Mesenchymal stem cell (in vitro differentiated cells and primary cell): ENCODE measurements at regions not wholly inside any gene's neighbourhood (a gene's known extent, or its start where the extent isn't known, plus 50 kb on each side); places are given as distances from the start of the nearest gene placed in this dataset.

Experiments used
- DNase-seq: peaks from one replicate; pipeline ENCODE4 v3.0.0-alpha.2; 2013
- H2AFZ ChIP-seq: one replicate; pipeline ENCODE4 v1.6.1; 2013; ENCODE audit warnings: low read depth, mild to moderate bottlenecking, control low read depth, inconsistent platforms, low read length, moderate library complexity
- H2AK5ac ChIP-seq: 2 replicates; pipeline ENCODE4 v1.6.1; 2013; ENCODE audit warnings: low read length, moderate library complexity, mild to moderate bottlenecking, inconsistent platforms; ENCODE audit not compliant: severe bottlenecking
- H2BK120ac ChIP-seq: one replicate; pipeline ENCODE4 v1.6.1; 2013; ENCODE audit warnings: low read depth, mild to moderate bottlenecking, inconsistent platforms, low read length, moderate library complexity
- H2BK12ac ChIP-seq, 2 experiments: one replicate each; pipeline ENCODE4 v1.6.1; 2013; ENCODE audit warnings: inconsistent platforms in 2 of 2, low read length in 2 of 2, mild to moderate bottlenecking in 2 of 2, moderate library complexity in 2 of 2, control low read depth in 1 of 2
- H2BK15ac ChIP-seq: one replicate; pipeline ENCODE4 v1.6.1; 2013; ENCODE audit warnings: mild to moderate bottlenecking, low read depth, inconsistent platforms; ENCODE audit not compliant: poor library complexity, severe bottlenecking
- H2BK5ac ChIP-seq: 2 replicates; pipeline ENCODE4 v1.6.1; 2013; ENCODE audit warnings: low read depth, mild to moderate bottlenecking, low read length, control low read depth, inconsistent platforms; ENCODE audit not compliant: poor library complexity, severe bottlenecking
- H3K14ac ChIP-seq, 2 experiments: one replicate each; pipeline ENCODE4 v1.6.1; 2013; ENCODE audit warnings: inconsistent platforms in 2 of 2, low read length in 2 of 2, control low read depth in 1 of 2, mild to moderate bottlenecking in 1 of 2, moderate library complexity in 1 of 2
- H3K18ac ChIP-seq, 2 experiments: one replicate each; pipeline ENCODE4 v1.6.1; 2013; ENCODE audit warnings: inconsistent platforms in 2 of 2, low read length in 2 of 2, control low read depth in 1 of 2, low read depth in 1 of 2, mild to moderate bottlenecking in 1 of 2
- H3K23ac ChIP-seq, 2 experiments: one replicate each; pipeline ENCODE4 v1.6.1; 2013; ENCODE audit warnings: inconsistent platforms in 2 of 2, low read length in 2 of 2, mild to moderate bottlenecking in 2 of 2, moderate library complexity in 2 of 2, control low read depth in 1 of 2
- H3K27ac ChIP-seq: 2 replicates; pipeline ENCODE4 v1.5.1; 2013; ENCODE audit warnings: mild to moderate bottlenecking, moderate library complexity, low read length, control low read depth, inconsistent platforms; ENCODE audit not compliant: poor library complexity, severe bottlenecking
- H3K27me3 ChIP-seq, 2 experiments: 2 replicates each; pipeline versions ENCODE4 v1.6.1 to v1.7.0; 2013; ENCODE audit warnings: low read length in 2 of 2, mild to moderate bottlenecking in 2 of 2, moderate library complexity in 2 of 2, control low read depth in 1 of 2, inconsistent platforms in 1 of 2; ENCODE audit not compliant: control insufficient read depth in 1 of 2, insufficient read depth in 1 of 2
- H3K36me3 ChIP-seq, 2 experiments: 2 replicates each; pipeline versions ENCODE4 v1.6.1 to v1.7.0; 2013; ENCODE audit warnings: low read length in 2 of 2, control low read depth in 1 of 2, inconsistent platforms in 1 of 2, low read depth in 1 of 2, mild to moderate bottlenecking in 1 of 2; ENCODE audit not compliant: insufficient read depth in 2 of 2, control insufficient read depth in 1 of 2
- H3K4ac ChIP-seq, 2 experiments: one replicate each; pipeline ENCODE4 v1.6.1; 2013; ENCODE audit warnings: inconsistent platforms in 2 of 2, low read length in 2 of 2, mild to moderate bottlenecking in 2 of 2, moderate library complexity in 2 of 2, control low read depth in 1 of 2, low read depth in 1 of 2
- H3K4me1 ChIP-seq: 2 replicates; pipeline ENCODE4 v1.6.1; 2013; ENCODE audit warnings: low read depth, low read length, control low read depth; ENCODE audit not compliant: control insufficient read depth, insufficient read depth
- H3K4me2 ChIP-seq: 2 replicates; pipeline ENCODE4 v1.6.1; 2013; ENCODE audit warnings: low read length, mild to moderate bottlenecking, inconsistent platforms; ENCODE audit not compliant: poor library complexity, severe bottlenecking
- H3K4me3 ChIP-seq, 2 experiments: 2 replicates each; pipeline versions ENCODE4 v1.5.1 to v1.7.0; 2013; ENCODE audit warnings: low read length in 2 of 2, mild to moderate bottlenecking in 2 of 2, control low read depth in 1 of 2, low read depth in 1 of 2; ENCODE audit not compliant: insufficient read depth in 1 of 2
- H3K79me1 ChIP-seq: replicated peaks from 2 replicates; pipeline ENCODE4 v1.6.1; 2013; ENCODE audit warnings: mild to moderate bottlenecking, control low read depth, low read length, inconsistent platforms; ENCODE audit not compliant: poor library complexity, severe bottlenecking
- H3K9ac ChIP-seq: 2 replicates; pipeline ENCODE4 v1.7.0; 2013; ENCODE audit warnings: mild to moderate bottlenecking, low read length, moderate library complexity
- H3K9me3 ChIP-seq: 2 replicates; pipeline ENCODE4 v1.7.0; 2013; ENCODE audit warnings: mild to moderate bottlenecking, low read length; ENCODE audit not compliant: control insufficient read depth
- H4K8ac ChIP-seq: one replicate; pipeline ENCODE4 v1.6.1; 2013; ENCODE audit warnings: inconsistent platforms, mild to moderate bottlenecking, low read length, moderate library complexity
- H4K91ac ChIP-seq: one replicate; pipeline ENCODE4 v1.6.1; 2013; ENCODE audit warnings: mild to moderate bottlenecking, low read length, inconsistent platforms
- WGBS: methylation state at CpG from one replicate; pipeline ENCODE4 v1.1.7; 2013; ENCODE audit warnings: mixed read lengths; 5-methylcytosine and 5-hydroxymethylcytosine counted together

DNA sequence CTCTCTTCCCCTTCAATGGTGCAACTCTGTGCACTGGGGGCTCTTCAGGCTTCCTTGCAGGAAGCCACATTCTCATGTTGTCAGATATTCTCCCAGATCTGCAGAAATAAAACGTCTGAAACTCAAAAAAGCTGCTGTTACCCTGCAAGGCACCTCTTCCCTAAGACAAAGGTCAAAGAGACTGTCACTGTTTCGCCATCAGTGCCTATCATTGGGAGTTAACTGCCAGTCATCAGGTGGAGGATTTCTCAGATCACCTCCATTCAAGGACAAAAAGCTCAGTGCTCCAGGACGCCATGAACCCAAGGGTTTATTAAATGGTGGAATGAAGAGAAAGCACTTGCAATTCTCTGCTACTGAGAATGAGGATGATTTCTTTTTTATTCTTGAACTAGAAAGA, 144.6 kb upstream of the PALS2 start:
- Histone ChIP-seq H2AFZ (no peak overlapping the region), H2BK12ac (no peak overlapping the region), H2BK15ac (no peak overlapping the region), H3K18ac (no peak overlapping the region), H3K27me3 (peaks cover 6 to 14% of the 10 kb centered on the region in 2 experiments), H3K4me1 (no peaks in the 10 kb centered on the region), H3K4ac (no peak overlapping the region), H3K9ac (no peak overlapping the region), H3K36me3 (no peaks in the 10 kb centered on the region), H3K27ac (no peak overlapping the region), H3K9me3 (peaks cover 7% of the 10 kb centered on the region), H4K8ac (peak overlapping the region; percentile 23), H3K23ac (no peak overlapping the region), H2AK5ac (no peak overlapping the region), H2BK5ac (no peak overlapping the region), H3K4me3 (no peak overlapping the region), H4K91ac (no peak overlapping the region), H2BK120ac (no peak overlapping the region), H3K4me2 (no peak overlapping the region), H3K79me1 (no peaks in the 10 kb centered on the region), H3K14ac (no peak overlapping the region)
- DNase-seq = no peak
- WGBS = 54% methylated on average over 2 of the region's 3 CpGs

DNA sequence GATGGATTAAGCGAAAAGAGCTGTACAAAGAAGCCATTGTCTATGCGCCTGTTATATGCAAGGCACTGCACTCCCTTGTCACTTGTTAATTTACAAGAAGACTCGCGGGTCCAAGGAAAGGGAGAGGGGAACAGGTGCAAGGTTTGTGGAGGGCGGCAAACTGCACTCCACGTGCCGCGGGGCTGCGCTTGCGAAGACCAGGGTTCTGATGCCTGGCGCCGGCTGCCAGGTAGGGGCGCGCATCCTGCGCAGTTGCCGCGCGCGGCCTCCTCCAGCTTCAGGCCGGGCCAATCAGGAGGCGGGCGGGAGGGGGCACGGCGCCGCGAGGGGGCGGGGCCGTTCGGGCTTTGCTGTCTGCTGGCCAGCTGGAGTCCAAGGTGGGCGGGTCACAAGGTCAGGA, 140.6 kb upstream of the PALS2 start:
- H3K4ac ChIP-seq = no peak overlapping the region
- no peaks in the 10 kb centered on the region for H3K9me3 ChIP-seq
- no peak overlapping the region for H2BK12ac ChIP-seq
- peaks cover 0 to 4% of the 10 kb centered on the region in 2 experiments for H3K27me3 ChIP-seq
- H4K91ac ChIP-seq = peak overlapping the region; percentile 27
- no peaks in the 10 kb centered on the region for H3K79me1 ChIP-seq
- no peak overlapping the region for H2BK120ac ChIP-seq
- H2BK5ac ChIP-seq = no peak overlapping the region
- no peak overlapping the region for H3K18ac ChIP-seq
- H3K9ac ChIP-seq = no peak overlapping the region
- no peak overlapping the region for H3K4me2 ChIP-seq
- DNase-seq = no peak
- no peak overlapping the region for H3K14ac ChIP-seq
- no peaks in the 10 kb centered on the region for H3K4me1 ChIP-seq
- H4K8ac ChIP-seq = no peak overlapping the region
- no peak overlapping the region for H3K23ac ChIP-seq
- H3K27ac ChIP-seq = no peak overlapping the region
- 97% methylated on average over 22 of the region's 30 CpGs for WGBS
- H3K36me3 ChIP-seq = no peaks in the 10 kb centered on the region
- no peak overlapping the region for H3K4me3 ChIP-seq
- no peak overlapping the region for H2BK15ac ChIP-seq
- no peak overlapping the region for H2AK5ac ChIP-seq
- H2AFZ ChIP-seq = no peak overlapping the region

DNA sequence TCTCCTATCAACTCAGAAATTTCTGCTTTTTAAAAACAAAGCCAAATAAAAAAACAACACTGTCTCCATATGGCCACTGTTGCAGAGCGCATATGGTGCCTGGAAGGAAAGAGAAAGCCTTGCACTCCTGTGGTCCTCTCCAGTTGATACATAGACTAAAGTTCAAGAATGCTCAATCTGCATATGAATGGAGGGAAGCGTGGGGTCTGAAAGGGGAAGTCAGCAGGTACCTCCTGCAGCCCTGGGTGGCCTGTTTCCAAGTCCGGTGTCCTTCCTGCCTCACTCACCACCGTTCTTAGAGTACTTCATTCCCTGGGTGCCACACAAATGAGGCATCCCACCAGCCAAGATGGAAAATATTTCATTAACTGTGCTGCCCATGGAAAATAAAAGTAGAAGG, 138.3 kb upstream of the PALS2 start:
- Histone ChIP-seq H3K4me3 (no peak overlapping the region), H3K27ac (no peak overlapping the region), H3K23ac (no peak overlapping the region), H2BK12ac (no peak overlapping the region), H3K9ac (no peak overlapping the region), H2BK15ac (no peak overlapping the region), H4K91ac (no peak overlapping the region), H2AK5ac (no peak overlapping the region), H2AFZ (no peak overlapping the region), H2BK120ac (no peak overlapping the region), H3K4me2 (no peak overlapping the region), H3K14ac (no peak overlapping the region), H2BK5ac (no peak overlapping the region), H3K79me1 (no peaks in the 10 kb centered on the region), H3K4me1 (no peaks in the 10 kb centered on the region), H3K27me3 (no peaks in the 10 kb centered on the region), H3K36me3 (no peaks in the 10 kb centered on the region), H3K18ac (no peak overlapping the region), H4K8ac (no peak overlapping the region), H3K9me3 (no peaks in the 10 kb centered on the region), H3K4ac (no peak overlapping the region)
- 68% methylated on average over 3 of the region's 4 CpGs for WGBS
- no peak for DNase-seq

DNA sequence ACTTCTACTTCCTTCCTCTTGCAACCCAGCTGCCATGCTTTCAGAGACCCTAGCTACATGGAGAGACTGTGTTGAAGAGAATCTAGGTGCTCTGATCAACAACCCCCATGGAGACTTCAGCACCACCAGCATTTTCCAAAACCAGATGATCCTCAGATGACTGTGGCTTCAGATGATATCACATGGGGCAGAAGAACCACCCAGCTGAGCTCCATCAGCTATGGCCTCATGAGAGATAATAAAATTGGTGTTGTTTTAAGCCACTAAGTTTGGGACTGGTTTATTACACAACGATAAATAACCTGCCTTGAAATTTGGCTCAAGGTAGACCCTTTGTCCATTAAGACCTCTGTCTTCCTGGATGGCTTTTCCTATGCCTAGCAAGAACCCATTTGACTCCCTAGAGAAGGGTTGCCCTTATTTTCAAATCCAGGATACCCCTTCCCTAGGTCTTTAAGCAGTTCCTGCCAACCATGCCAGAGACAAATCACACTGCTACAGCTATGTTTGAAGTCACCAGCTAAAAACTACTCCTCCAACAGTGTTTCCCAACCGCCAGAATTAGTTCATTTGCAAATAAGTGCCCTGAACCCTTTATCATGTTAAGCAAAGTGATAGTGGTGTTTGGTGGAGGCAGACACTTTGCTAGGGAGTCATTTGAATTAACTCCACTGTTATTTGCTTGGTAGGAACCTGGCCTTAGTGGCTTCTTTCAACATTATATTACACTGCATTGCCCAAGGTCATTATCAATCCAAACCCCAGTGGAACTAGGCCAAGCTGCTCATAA, 136.9 kb upstream of the PALS2 start:
- DNase-seq = no peak
- H3K4me2 ChIP-seq = no peak overlapping the region
- no peaks in the 10 kb centered on the region for H3K36me3 ChIP-seq
- H3K79me1 ChIP-seq = no peaks in the 10 kb centered on the region
- H2BK12ac ChIP-seq = no peak overlapping the region
- H2BK120ac ChIP-seq = no peak overlapping the region
- no peak overlapping the region for H3K14ac ChIP-seq
- H2AK5ac ChIP-seq = no peak overlapping the region
- H3K18ac ChIP-seq = no peak overlapping the region
- H3K4ac ChIP-seq = no peak overlapping the region
- H3K9me3 ChIP-seq = no peaks in the 10 kb centered on the region
- H4K8ac ChIP-seq = no peak overlapping the region
- no peak overlapping the region for H2AFZ ChIP-seq
- H2BK5ac ChIP-seq = no peak overlapping the region
- H2BK15ac ChIP-seq = no peak overlapping the region
- H3K23ac ChIP-seq = no peak overlapping the region
- no peak overlapping the region for H3K9ac ChIP-seq
- no peaks in the 10 kb centered on the region for H3K27me3 ChIP-seq
- WGBS = 89% methylated on average over 1 of the region's 2 CpGs
- H4K91ac ChIP-seq = no peak overlapping the region
- H3K27ac ChIP-seq = no peak overlapping the region
- no peak overlapping the region for H3K4me3 ChIP-seq
- H3K4me1 ChIP-seq = no peaks in the 10 kb centered on the region
